GM10266 (cell line): ENCODE measurements at regions not wholly inside any gene's neighbourhood (a gene's known extent, or its start where the extent isn't known, plus 50 kb on each side); places are given as distances from the start of the nearest gene placed in this dataset.
"Not testable (repeated sequence)": the region's sequence is repeated elsewhere in the genome, so short reads cannot be mapped to it uniquely, and the experiment has no call there.

Experiments used
- DNase-seq: peaks from one replicate; pipeline ENCODE4 v3.0.0; 2012; ENCODE audit errors: extremely low spot score
- CTCF ChIP-seq: IDR thresholded peaks from 2 replicates; pipeline ENCODE4 v1.5.1; 2012; ENCODE audit warnings: mild to moderate bottlenecking, low read depth; ENCODE audit not compliant: control insufficient read depth, insufficient read depth; ENCODE audit errors: missing control alignments

- not testable (repeated sequence) for DNase-seq
Observed at GRCh38 chrY:17511984-17512383, 368.0 kb downstream of the CDY2B start.

- DNase-seq, result not testable (repeated sequence)
Observed at GRCh38 chrY:17511476-17511875, 368.5 kb downstream of the CDY2B start.

- DNase-seq, result not testable (repeated sequence)
Observed at GRCh38 chrY:17505834-17506233, 374.2 kb downstream of the CDY2B start.

GRCh38 chrY:17484763-17485162, 395.3 kb downstream of the CDY2B start:
- not testable (repeated sequence) for DNase-seq

GRCh38 chrY:17484157-17484556, 395.9 kb downstream of the CDY2B start:
- not testable (repeated sequence) for DNase-seq

- DNase-seq, result not testable (repeated sequence)
Observed at GRCh38 chrY:17481389-17482022, 398.5 kb downstream of the CDY2B start.

GRCh38 chrY:17472068-17472467, 408.0 kb downstream of the CDY2B start:
- DNase-seq, result not testable (repeated sequence)

- DNase-seq, result not testable (repeated sequence)
Observed at GRCh38 chrY:17459753-17460152, 420.3 kb downstream of the CDY2B start.

GRCh38 chrY:17430570-17431166, 449.4 kb downstream of the CDY2B start:
- TF ChIP-seq CTCF, result peak; percentile 60
- peak; percentile 1 for DNase-seq

GRCh38 chrY:17398336-17399072, 481.5 kb downstream of the CDY2B start:
- TF ChIP-seq CTCF, result no peak
- DNase-seq, result no peak

- no peak for DNase-seq
- TF ChIP-seq CTCF, result no peak
Observed at GRCh38 chrY:17397659-17398058, 482.4 kb downstream of the CDY2B start.
